H9 (cell line): ENCODE measurements at regions not wholly inside any gene's neighbourhood (a gene's known extent, or its start where the extent isn't known, plus 50 kb on each side); places are given as distances from the start of the nearest gene placed in this dataset.

Source experiments
- DNase-seq: peaks from one replicate; pipeline ENCODE4 v3.0.0-alpha.2; 2017
- H2AFZ ChIP-seq: one replicate; pipeline ENCODE4 v1.6.1; 2013; ENCODE audit warnings: mild to moderate bottlenecking, low read length, control low read depth, moderate library complexity
- H2AK5ac ChIP-seq: 2 replicates; pipeline ENCODE4 v1.6.1; 2013; ENCODE audit warnings: low read length, control low read depth, mixed read lengths; ENCODE audit not compliant: insufficient read length
- H2BK120ac ChIP-seq: one replicate; pipeline ENCODE4 v1.6.1; 2013; ENCODE audit warnings: low read depth, mild to moderate bottlenecking, low read length, control low read depth, inconsistent platforms; ENCODE audit not compliant: poor library complexity, severe bottlenecking
- H2BK12ac ChIP-seq: 2 replicates; pipeline ENCODE4 v1.6.1; 2013; ENCODE audit warnings: low read length, control low read depth, mixed read lengths, low read depth; ENCODE audit not compliant: insufficient read length
- H2BK15ac ChIP-seq: 2 replicates; pipeline ENCODE4 v1.6.1; 2013; ENCODE audit warnings: low read depth, low read length, control low read depth
- H2BK20ac ChIP-seq: one replicate; pipeline ENCODE4 v1.6.1; 2013; ENCODE audit warnings: low read depth, mild to moderate bottlenecking, low read length, control low read depth, inconsistent platforms; ENCODE audit not compliant: poor library complexity, severe bottlenecking
- H2BK5ac ChIP-seq: 2 replicates; pipeline ENCODE4 v1.6.1; 2013; ENCODE audit warnings: low read length, control low read depth, mixed read lengths; ENCODE audit not compliant: insufficient read length
- H3K14ac ChIP-seq: 2 replicates; pipeline ENCODE4 v1.6.1; 2013; ENCODE audit warnings: low read length, control low read depth; ENCODE audit not compliant: insufficient read depth
- H3K18ac ChIP-seq: 2 replicates; pipeline ENCODE4 v1.6.1; 2013; ENCODE audit warnings: low read depth, mild to moderate bottlenecking, mixed read lengths, low read length, control low read depth; ENCODE audit not compliant: insufficient read length
- H3K23ac ChIP-seq: 2 replicates; pipeline ENCODE4 v1.6.1; 2013; ENCODE audit warnings: low read length, control low read depth, mixed read lengths, low read depth; ENCODE audit not compliant: insufficient read length
- H3K23me2 ChIP-seq: 2 replicates; pipeline ENCODE4 v1.6.1; 2013; ENCODE audit warnings: low read depth, mild to moderate bottlenecking, mixed read lengths, low read length, control low read depth; ENCODE audit not compliant: insufficient read length, poor library complexity, severe bottlenecking
- H3K27ac ChIP-seq: 2 replicates; pipeline ENCODE4 v1.5.1; 2013; ENCODE audit warnings: low read length, control low read depth, mixed read lengths, low read depth; ENCODE audit not compliant: insufficient read length
- H3K27me3 ChIP-seq: 2 replicates; pipeline ENCODE4 v1.6.1; 2013; ENCODE audit warnings: low read length, control low read depth, inconsistent platforms; ENCODE audit not compliant: insufficient read depth
- H3K4ac ChIP-seq: 2 replicates; pipeline ENCODE4 v1.6.1; 2013; ENCODE audit warnings: low read depth, mild to moderate bottlenecking, control low read depth, inconsistent platforms, low read length, moderate library complexity
- H3K4me1 ChIP-seq: 2 replicates; pipeline ENCODE4 v1.6.1; 2013; ENCODE audit warnings: low read length, control low read depth, inconsistent platforms; ENCODE audit not compliant: insufficient read depth
- H3K4me2 ChIP-seq: 2 replicates; pipeline ENCODE4 v1.6.1; 2013; ENCODE audit warnings: low read length, control low read depth, mixed read lengths; ENCODE audit not compliant: insufficient read length, insufficient read depth
- H3K56ac ChIP-seq: 2 replicates; pipeline ENCODE4 v1.6.1; 2013; ENCODE audit warnings: low read depth, mild to moderate bottlenecking, mixed read lengths, low read length, control low read depth; ENCODE audit not compliant: insufficient read length
- H3K79me1 ChIP-seq: 2 replicates; pipeline ENCODE4 v1.6.1; 2013; ENCODE audit warnings: low read depth, mild to moderate bottlenecking, moderate library complexity, low read length, control low read depth, inconsistent platforms; ENCODE audit not compliant: insufficient read depth, poor library complexity, severe bottlenecking
- H3K79me2 ChIP-seq: 2 replicates; pipeline ENCODE4 v1.6.1; 2013; ENCODE audit warnings: low read length, control low read depth, inconsistent platforms; ENCODE audit not compliant: insufficient read depth
- H3K9ac ChIP-seq: 2 replicates; pipeline ENCODE4 v1.6.1; 2013; ENCODE audit warnings: low read length, control low read depth, mixed read lengths; ENCODE audit not compliant: insufficient read length; ENCODE audit errors: extremely low read depth
- H3K9me3 ChIP-seq: one replicate; pipeline ENCODE4 v1.6.1; 2013; ENCODE audit warnings: low read depth, low read length, inconsistent platforms; ENCODE audit not compliant: control insufficient read depth
- H3T11ph ChIP-seq: one replicate; pipeline ENCODE4 v1.6.1; 2013; ENCODE audit warnings: mild to moderate bottlenecking, low read length, control low read depth, inconsistent platforms
- H4K20me1 ChIP-seq: one replicate; pipeline ENCODE4 v1.6.1; 2013; ENCODE audit not compliant: control insufficient read depth, insufficient read length, insufficient read depth
- H4K5ac ChIP-seq: 2 replicates; pipeline ENCODE4 v1.6.1; 2013; ENCODE audit warnings: low read depth, mild to moderate bottlenecking, mixed read lengths, low read length, control low read depth; ENCODE audit not compliant: insufficient read length
- H4K8ac ChIP-seq: replicated peaks from 2 replicates; pipeline ENCODE4 v1.6.1; 2013; ENCODE audit warnings: low read length, control low read depth, mixed read lengths, low read depth; ENCODE audit not compliant: insufficient read length
- H4K91ac ChIP-seq: 2 replicates; pipeline ENCODE4 v1.6.1; 2013; ENCODE audit warnings: low read depth, mild to moderate bottlenecking, moderate library complexity, mixed read lengths, low read length, control low read depth; ENCODE audit not compliant: insufficient read length
- H3K27ac Mint-ChIP-seq, 3 experiments: 2 replicates in 2 of 3; 3 replicates in 1 of 3; pipeline ENCODE4 v1.8.0; 2020 to 2021; ENCODE audit warnings: mixed read lengths in 3 of 3, mild to moderate bottlenecking in 1 of 3, moderate library complexity in 1 of 3
- H3K27me3 Mint-ChIP-seq: 2 replicates; pipeline ENCODE4 v1.8.0; 2021; ENCODE audit warnings: low read depth, mild to moderate bottlenecking, moderate library complexity, mixed read lengths
- H3K36me3 Mint-ChIP-seq, 3 experiments: 2 replicates in 2 of 3; 3 replicates in 1 of 3; pipeline ENCODE4 v1.8.0; 2020 to 2021; ENCODE audit warnings: low read depth in 3 of 3, mixed read lengths in 3 of 3; ENCODE audit not compliant: insufficient read depth in 1 of 3
- H3K4me1 Mint-ChIP-seq, 2 experiments: 2 replicates each; pipeline ENCODE4 v1.8.0; 2020; ENCODE audit warnings: mixed read lengths in 2 of 2
- H3K4me3 Mint-ChIP-seq, 2 experiments: 2 replicates in 1 of 2; 3 replicates in 1 of 2; pipeline ENCODE4 v1.8.0; 2020 to 2021; ENCODE audit warnings: mild to moderate bottlenecking in 2 of 2, mixed read lengths in 2 of 2, moderate library complexity in 1 of 2
- H3K9me3 Mint-ChIP-seq, 2 experiments: 2 replicates in 1 of 2; 3 replicates in 1 of 2; pipeline ENCODE4 v1.8.0; 2020; ENCODE audit warnings: mild to moderate bottlenecking in 2 of 2, mixed read lengths in 2 of 2, moderate library complexity in 1 of 2
- whole genome bisulfite sequencing: extraction: QIAGEN DNeasy Blood & Tissue Kit; methylation state at CpG from one replicate; pipeline ENCODE4 v1.1.7; 2013; ENCODE audit warnings: missing lambda C conversion rate, low lambda C conversion rate, mixed read lengths; ENCODE audit not compliant: insufficient read length; ENCODE audit errors: extremely low coverage; 5-methylcytosine and 5-hydroxymethylcytosine counted together
- TF ChIP-seq, protein P1 (sequence below): fragments of 200-600 bp; sonication (generic); conservative IDR thresholded peaks from 3 replicates; pipeline ENCODE4 v1.8.0; 2021; ENCODE audit warnings: antibody characterized with exemption, mild to moderate bottlenecking

DNA sequence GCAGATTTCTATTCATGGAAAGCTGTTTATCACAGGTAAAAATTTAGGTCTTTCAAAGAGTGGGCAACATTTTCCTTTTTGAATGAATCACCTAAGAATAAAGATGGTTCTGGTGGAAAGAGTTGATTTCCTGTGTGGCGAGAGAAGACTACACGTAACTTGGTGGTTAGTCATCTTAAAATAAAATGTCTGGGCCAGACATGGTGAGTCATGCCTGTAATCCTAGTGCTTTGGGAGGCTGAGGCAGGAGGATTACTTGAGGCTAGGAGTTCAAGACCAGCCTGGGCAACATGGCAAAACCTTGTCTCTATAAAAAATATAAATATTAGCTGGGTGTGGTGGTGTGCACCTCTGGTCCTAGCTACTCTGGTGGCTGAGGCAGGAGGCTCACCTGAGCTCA, 65.7 kb downstream of the DISP1 start:
- Mint-ChIP-seq H3K27me3 (no peaks in the 10 kb centered on the region), H3K9me3 (no peaks in the 10 kb centered on the region), H3K4me1 (peaks cover 6 to 10% of the 10 kb centered on the region in 2 experiments), H3K27ac (no peak overlapping the region), H3K4me3 (no peak overlapping the region), H3K36me3 (peaks cover 0 to 1% (median 0%) of the 10 kb centered on the region in 3 experiments; a peak in 2 of 7 replicates)
- H4K5ac ChIP-seq, result no peak overlapping the region
- no peaks in the 10 kb centered on the region for H3K9me3 ChIP-seq
- no peak overlapping the region for H3K9ac ChIP-seq
- no peak overlapping the region for H3T11ph ChIP-seq
- no peaks in the 10 kb centered on the region for H3K4me1 ChIP-seq
- no peaks in the 10 kb centered on the region for H4K20me1 ChIP-seq
- H3K23me2 ChIP-seq, result no peaks in the 10 kb centered on the region
- no peak overlapping the region for H4K8ac ChIP-seq
- no peak for DNase-seq
- no peaks in the 10 kb centered on the region for H3K27me3 ChIP-seq
- H3K4me2 ChIP-seq, result no peak overlapping the region
- H3K56ac ChIP-seq, result no peak overlapping the region
- no peak overlapping the region for H3K23ac ChIP-seq
- no peak overlapping the region for H3K18ac ChIP-seq
- no peak overlapping the region for H3K27ac ChIP-seq
- no peaks in the 10 kb centered on the region for H3K79me2 ChIP-seq
- H2BK120ac ChIP-seq, result no peak overlapping the region
- no peak overlapping the region for H3K4ac ChIP-seq
- H2AFZ ChIP-seq, result no peak overlapping the region
- H2AK5ac ChIP-seq, result no peak overlapping the region
- no peak overlapping the region for H3K14ac ChIP-seq
- H3K79me1 ChIP-seq, result no peaks in the 10 kb centered on the region
- TF ChIP-seq, protein P1, sequence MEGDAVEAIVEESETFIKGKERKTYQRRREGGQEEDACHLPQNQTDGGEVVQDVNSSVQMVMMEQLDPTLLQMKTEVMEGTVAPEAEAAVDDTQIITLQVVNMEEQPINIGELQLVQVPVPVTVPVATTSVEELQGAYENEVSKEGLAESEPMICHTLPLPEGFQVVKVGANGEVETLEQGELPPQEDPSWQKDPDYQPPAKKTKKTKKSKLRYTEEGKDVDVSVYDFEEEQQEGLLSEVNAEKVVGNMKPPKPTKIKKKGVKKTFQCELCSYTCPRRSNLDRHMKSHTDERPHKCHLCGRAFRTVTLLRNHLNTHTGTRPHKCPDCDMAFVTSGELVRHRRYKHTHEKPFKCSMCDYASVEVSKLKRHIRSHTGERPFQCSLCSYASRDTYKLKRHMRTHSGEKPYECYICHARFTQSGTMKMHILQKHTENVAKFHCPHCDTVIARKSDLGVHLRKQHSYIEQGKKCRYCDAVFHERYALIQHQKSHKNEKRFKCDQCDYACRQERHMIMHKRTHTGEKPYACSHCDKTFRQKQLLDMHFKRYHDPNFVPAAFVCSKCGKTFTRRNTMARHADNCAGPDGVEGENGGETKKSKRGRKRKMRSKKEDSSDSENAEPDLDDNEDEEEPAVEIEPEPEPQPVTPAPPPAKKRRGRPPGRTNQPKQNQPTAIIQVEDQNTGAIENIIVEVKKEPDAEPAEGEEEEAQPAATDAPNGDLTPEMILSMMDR, result no peak
- no peak overlapping the region for H2BK12ac ChIP-seq
- WGBS, result no CpG with 5 or more reads among the region's 2 CpGs
- H2BK15ac ChIP-seq, result no peak overlapping the region
- no peak overlapping the region for H4K91ac ChIP-seq
- H2BK20ac ChIP-seq, result no peak overlapping the region
- H2BK5ac ChIP-seq, result no peak overlapping the region
